H4 (cell line): ENCODE measurements at regions not wholly inside any gene's neighbourhood (a gene's known extent, or its start where the extent isn't known, plus 50 kb on each side); places are given as distances from the start of the nearest gene placed in this dataset.

Experiments
- DNase-seq: peaks from one replicate; pipeline ENCODE4 v3.0.0-alpha.2; 2015; ENCODE audit warnings: low spot score

- no peak for DNase-seq
These were observed 361.5 kb downstream of the EPM2A start for GRCh38 chr6:145373826-145374225.

- DNase-seq, result no peak
These were observed 360.8 kb downstream of the EPM2A start for GRCh38 chr6:145374570-145374969.

GRCh38 chr6:145375502-145375901, 359.8 kb downstream of the EPM2A start:
- DNase-seq, result no peak

- DNase-seq, result no peak
These were observed 355.1 kb downstream of the EPM2A start for GRCh38 chr6:145380186-145380585.

GRCh38 chr6:145381941-145382340, 353.4 kb downstream of the EPM2A start:
- DNase-seq, result no peak

- DNase-seq, result no peak
These were observed 351.9 kb downstream of the EPM2A start for GRCh38 chr6:145383428-145383827.

GRCh38 chr6:145384503-145384902, 350.8 kb downstream of the EPM2A start:
- no peak for DNase-seq

- DNase-seq, result no peak
These were observed 338.8 kb downstream of the EPM2A start for GRCh38 chr6:145396499-145396898.

GRCh38 chr6:145400508-145400907, 334.8 kb downstream of the EPM2A start:
- no peak for DNase-seq

GRCh38 chr6:145405006-145405551, 330.2 kb downstream of the EPM2A start:
- DNase-seq, result no peak

GRCh38 chr6:145406783-145407182, 328.5 kb downstream of the EPM2A start:
- no peak for DNase-seq

- no peak for DNase-seq
These were observed 319.7 kb downstream of the EPM2A start for GRCh38 chr6:145415616-145416015.

- DNase-seq, result no peak
These were observed 314.7 kb downstream of the EPM2A start for GRCh38 chr6:145420599-145420998.

GRCh38 chr6:145423936-145424335, 311.4 kb downstream of the EPM2A start:
- DNase-seq, result no peak

GRCh38 chr6:145427232-145427631, 308.1 kb downstream of the EPM2A start:
- no peak for DNase-seq

GRCh38 chr6:145428706-145429105, 306.6 kb downstream of the EPM2A start:
- no peak for DNase-seq

GRCh38 chr6:145442110-145442509, 293.2 kb downstream of the EPM2A start:
- no peak for DNase-seq

GRCh38 chr6:145445674-145446073, 289.6 kb downstream of the EPM2A start:
- DNase-seq, result no peak

GRCh38 chr6:145451029-145451428, 284.3 kb downstream of the EPM2A start:
- DNase-seq, result no peak

- DNase-seq, result no peak
These were observed 281.9 kb downstream of the EPM2A start for GRCh38 chr6:145453376-145453775.

- DNase-seq, result no peak
These were observed 281.3 kb downstream of the EPM2A start for GRCh38 chr6:145454006-145454405.

- no peak for DNase-seq
These were observed 277.8 kb downstream of the EPM2A start for GRCh38 chr6:145457556-145457955.

GRCh38 chr6:145468534-145468933, 266.8 kb downstream of the EPM2A start:
- no peak for DNase-seq

GRCh38 chr6:145469021-145469420, 266.3 kb downstream of the EPM2A start:
- no peak for DNase-seq
